COLO829 (cell line): ENCODE measurements at regions not wholly inside any gene's neighbourhood (a gene's known extent, or its start where the extent isn't known, plus 50 kb on each side); places are given as distances from the start of the nearest gene placed in this dataset.
"Not testable (repeated sequence)": the region's sequence is repeated elsewhere in the genome, so short reads cannot be mapped to it uniquely, and the experiment has no call there.

Experiments
- DNase-seq: peaks from one replicate; pipeline ENCODE4 v3.0.0; 2012; ENCODE audit warnings: low spot score

- DNase-seq, result no peak
Measured at GRCh38 chr12:24361877-24362580, 412.6 kb upstream of the SOX5 start.

- DNase-seq, result no peak
Measured at GRCh38 chr12:24360907-24361306, 411.4 kb upstream of the SOX5 start.

- DNase-seq, result no peak
Measured at GRCh38 chr12:24360461-24360860, 411.0 kb upstream of the SOX5 start.

- DNase-seq, result peak; percentile 20
Measured at GRCh38 chr12:24360057-24360456, 410.6 kb upstream of the SOX5 start.

- no peak for DNase-seq
Measured at GRCh38 chr12:24359418-24359817, 409.9 kb upstream of the SOX5 start.

- DNase-seq, result no peak
Measured at GRCh38 chr12:24356240-24356804, 406.9 kb upstream of the SOX5 start.

- no peak for DNase-seq
Measured at GRCh38 chr12:24352363-24352762, 402.9 kb upstream of the SOX5 start.

GRCh38 chr12:24349051-24349799, 399.8 kb upstream of the SOX5 start:
- DNase-seq, result no peak

- not testable (repeated sequence) for DNase-seq
Measured at GRCh38 chr12:24348180-24348579, 398.7 kb upstream of the SOX5 start.

GRCh38 chr12:24328261-24328660, 378.8 kb upstream of the SOX5 start:
- DNase-seq, result no peak

- DNase-seq, result no peak
Measured at GRCh38 chr12:24325331-24325730, 375.9 kb upstream of the SOX5 start.

- DNase-seq, result no peak
Measured at GRCh38 chr12:24307716-24308335, 358.4 kb upstream of the SOX5 start.

GRCh38 chr12:24307153-24307552, 357.7 kb upstream of the SOX5 start:
- no peak for DNase-seq

- DNase-seq, result no peak
Measured at GRCh38 chr12:24306001-24306400, 356.5 kb upstream of the SOX5 start.

- DNase-seq, result no peak
Measured at GRCh38 chr12:24304285-24304684, 354.8 kb upstream of the SOX5 start.

GRCh38 chr12:24302708-24303107, 353.2 kb upstream of the SOX5 start:
- no peak for DNase-seq

- DNase-seq, result no peak
Measured at GRCh38 chr12:24297516-24297915, 348.0 kb upstream of the SOX5 start.

- DNase-seq, result no peak
Measured at GRCh38 chr12:24293549-24293948, 344.1 kb upstream of the SOX5 start.

- DNase-seq, result no peak
Measured at GRCh38 chr12:24287963-24288362, 338.5 kb upstream of the SOX5 start.

- DNase-seq, result no peak
Measured at GRCh38 chr12:24285448-24285847, 336.0 kb upstream of the SOX5 start.

- no peak for DNase-seq
Measured at GRCh38 chr12:24281341-24281740, 331.9 kb upstream of the SOX5 start.

- DNase-seq, result no peak
Measured at GRCh38 chr12:24280056-24280842, 330.8 kb upstream of the SOX5 start.
